Lung microvascular endothelial cell (primary cell): ENCODE measurements at regions not wholly inside any gene's neighbourhood (a gene's known extent, or its start where the extent isn't known, plus 50 kb on each side); places are given as distances from the start of the nearest gene placed in this dataset.
A peak's percentile ranks its signal among the peaks of the same experiment; 100 is the strongest.

Source experiments
- DNase-seq, 2 donors: peaks; one replicate each; pipeline versions ENCODE4 v3.0.0 to v3.0.0-alpha.2; 2010; ENCODE audit warnings: low read depth in 2 of 2

- no peak for DNase-seq
Observed at GRCh38 chr7:155360495-155361345, 63.0 kb downstream of the INSIG1 start.

GRCh38 chr7:155361346-155361680 lies 63.6 kb downstream of the INSIG1 start:
- DNase-seq: no peak

- DNase-seq: no peak
Observed at GRCh38 chr7:155361947-155362346, 64.3 kb downstream of the INSIG1 start.

GRCh38 chr7:155362380-155363145 lies 64.9 kb downstream of the INSIG1 start:
- no peak for DNase-seq

- DNase-seq: no peak
Observed at GRCh38 chr7:155363146-155363539, 65.5 kb downstream of the INSIG1 start.

GRCh38 chr7:155363852-155364600 lies 66.3 kb downstream of the INSIG1 start:
- DNase-seq: no peak

- DNase-seq: no peak
Observed at GRCh38 chr7:155365146-155365874, 67.6 kb downstream of the INSIG1 start.

- DNase-seq: no peak
Observed at GRCh38 chr7:155368894-155369600, 71.4 kb downstream of the INSIG1 start.

- no peak for DNase-seq
Observed at GRCh38 chr7:155369766-155370165, 72.1 kb downstream of the INSIG1 start.

GRCh38 chr7:155371331-155371883 lies 73.7 kb downstream of the INSIG1 start:
- DNase-seq: no peak

- no peak for DNase-seq
Observed at GRCh38 chr7:155371884-155372781, 74.5 kb downstream of the INSIG1 start.

- no peak for DNase-seq
Observed at GRCh38 chr7:155372782-155373358, 75.2 kb downstream of the INSIG1 start.

GRCh38 chr7:155373359-155374273 lies 75.9 kb downstream of the INSIG1 start:
- DNase-seq: peak in 1 of 2 donors; percentile 33

GRCh38 chr7:155374276-155375252 lies 76.9 kb downstream of the INSIG1 start:
- DNase-seq: no peak

- DNase-seq: no peak
Observed at GRCh38 chr7:155375337-155376277, 77.9 kb downstream of the INSIG1 start.
